Stomach (tissue), 8 donors: ENCODE measurements at regions not wholly inside any gene's neighbourhood (a gene's known extent, or its start where the extent isn't known, plus 50 kb on each side); places are given as distances from the start of the nearest gene placed in this dataset.

ENCODE experiments used
- DNase-seq, 2 donors: peaks; one replicate each; pipeline versions ENCODE4 v3.0.0 to v3.0.0-alpha.2; 2013 to 2019
- H3K27ac ChIP-seq, 5 donors: fragments of 200-600 bp in 4 of 5; sonication (generic) in 4 of 5; one replicate each; pipeline ENCODE4 v1.5.1; 2013 to 2019; ENCODE audit warnings: mild to moderate bottlenecking in 1 of 5, moderate library complexity in 1 of 5
- H3K27me3 ChIP-seq, 3 donors: fragments of 200-600 bp; sonication (generic); one replicate each; pipeline ENCODE4 v1.5.1; 2017 to 2019; ENCODE audit warnings: mixed run types in 1 of 3
- H3K36me3 ChIP-seq, 4 donors: fragments of 200-600 bp; sonication (generic); 1 replicate in 3 of 4; 2 replicates in 1 of 4; pipeline ENCODE4 v1.5.1; 2016 to 2019
- H3K4me1 ChIP-seq, 4 donors: fragments of 200-600 bp; sonication (generic); one replicate each; pipeline ENCODE4 v1.5.1; 2016 to 2019
- H3K4me3 ChIP-seq, 4 donors: fragments of 200-600 bp; sonication (generic) in 3 of 4; one replicate each; pipeline ENCODE4 v1.5.1; 2016 to 2019; ENCODE audit warnings: mild to moderate bottlenecking in 1 of 4
- H3K9me3 ChIP-seq, 4 donors: fragments of 200-600 bp; sonication (generic); one replicate each; pipeline ENCODE4 v1.5.1; 2016 to 2019
- CTCF ChIP-seq, 7 experiments: fragments of 450-650 bp in 4 of 7; fragments of 200-600 bp in 3 of 7; sonication (generic) in 3 of 7; IDR thresholded peaks; one replicate each; pipeline ENCODE4 v1.5.1; 2016 to 2019; ENCODE audit warnings: antibody characterized with exemption in 7 of 7, control low read depth in 2 of 7, mild to moderate bottlenecking in 1 of 7
- EP300 ChIP-seq: sonication (generic); formaldehyde crosslinking; IDR thresholded peaks from one replicate; pipeline ENCODE4 v1.6.1; 2017; ENCODE audit warnings: antibody characterized with exemption
- POLR2A ChIP-seq, 4 donors: fragments of 450-650 bp; IDR thresholded peaks; one replicate each; pipeline ENCODE4 v1.6.1; 2016; ENCODE audit warnings: antibody characterized with exemption in 4 of 4, control low read depth in 2 of 4, mild to moderate bottlenecking in 1 of 4, moderate library complexity in 1 of 4
- POLR2AphosphoS5 ChIP-seq, 3 donors: sonication (generic); formaldehyde crosslinking; IDR thresholded peaks; one replicate each; pipeline ENCODE4 v1.6.1; 2016; ENCODE audit warnings: antibody characterized with exemption in 3 of 3
- WGBS, 5 donors: extraction: QIAGEN DNeasy Blood & Tissue Kit in 3 of 5; methylation state at CpG; one replicate each; pipeline versions ENCODE4 v1.1.5 to v1.1.7; 2013 to 2018; 5-methylcytosine and 5-hydroxymethylcytosine counted together
- intact Hi-C: fragments of 100-400 bp; cut with DNase I; formaldehyde crosslinking; loops from one replicate; pipeline ENCODE4 v1.15.1; 2023; ENCODE audit warnings: low total_unique reads
- donor health status: healthy with polysubstance abuse.
- donor health status: Bipolar disorder and iron deficiency.
- donor health status: healthy.

- Histone ChIP-seq H3K27ac (no peak overlapping the region), H3K4me3 (no peak overlapping the region), H3K36me3 (no peaks in the 10 kb centered on the region), H3K4me1 (no peaks in the 10 kb centered on the region), H3K9me3 (peaks cover 0 to 17% (median 5%) of the 10 kb centered on the region in 4 donors), H3K27me3 (no peaks in the 10 kb centered on the region)
- TF ChIP-seq EP300 (no peak), POLR2A (IDR thresholded peaks at IDR 0.05) (no peak), CTCF (IDR thresholded peaks at IDR 0.05) (no peak), POLR2AphosphoS5 (IDR thresholded peaks at IDR 0.05) (no peak)
- DNase-seq = no peak
- intact Hi-C loops = no loop called here
- WGBS, 5 donors = 61 to 73% (median 62%) methylated on average over 4 of the region's 4 CpGs
These were observed 325.7 kb upstream of the EPHA6 start for GRCh38 chr3:96488708-96489107.

GRCh38 chr3:96491023-96491422 lies 323.4 kb upstream of the EPHA6 start:
- intact Hi-C loops = no loop called here
- TF ChIP-seq POLR2A (IDR thresholded peaks at IDR 0.05) (no peak), POLR2AphosphoS5 (IDR thresholded peaks at IDR 0.05) (no peak), CTCF (IDR thresholded peaks at IDR 0.05) (no peak), EP300 (no peak)

GRCh38 chr3:96491868-96492267 lies 322.5 kb upstream of the EPHA6 start:
- no peak overlapping the region for H3K4me3 ChIP-seq
- H3K27ac ChIP-seq = no peak overlapping the region
- H3K27me3 ChIP-seq = no peaks in the 10 kb centered on the region
- no peaks in the 10 kb centered on the region for H3K4me1 ChIP-seq
- H3K36me3 ChIP-seq = no peaks in the 10 kb centered on the region
- H3K9me3 ChIP-seq = peaks cover 0 to 28% (median 9%) of the 10 kb centered on the region in 4 donors
- TF ChIP-seq CTCF (IDR thresholded peaks at IDR 0.05) (no peak), POLR2AphosphoS5 (IDR thresholded peaks at IDR 0.05) (no peak), EP300 (no peak), POLR2A (IDR thresholded peaks at IDR 0.05) (no peak)
- no peak for DNase-seq
- intact Hi-C loops = no loop called here

More at GRCh38 chr3:96491023-96491422, 323.4 kb upstream of the EPHA6 start:
- Histone ChIP-seq H3K36me3 (no peaks in the 10 kb centered on the region), H3K4me1 (no peaks in the 10 kb centered on the region), H3K27ac (no peak overlapping the region), H3K27me3 (no peaks in the 10 kb centered on the region), H3K4me3 (no peak overlapping the region), H3K9me3 (peaks cover 0 to 28% (median 9%) of the 10 kb centered on the region in 4 donors)
- no peak for DNase-seq

GRCh38 chr3:96510334-96510733 lies 304.1 kb upstream of the EPHA6 start:
- no peak for DNase-seq
- Histone ChIP-seq H3K4me1 (no peaks in the 10 kb centered on the region), H3K9me3 (peaks cover 0 to 9% (median 1%) of the 10 kb centered on the region in 4 donors), H3K4me3 (no peak overlapping the region), H3K27me3 (no peaks in the 10 kb centered on the region), H3K36me3 (no peaks in the 10 kb centered on the region), H3K27ac (no peak overlapping the region)
- WGBS, 5 donors = 80 to 88% (median 84%) methylated on average over 7 of the region's 7 CpGs
- TF ChIP-seq POLR2A (IDR thresholded peaks at IDR 0.05) = no peak
- no peak for TF ChIP-seq CTCF (IDR thresholded peaks at IDR 0.05)
- no peak for TF ChIP-seq POLR2AphosphoS5 (IDR thresholded peaks at IDR 0.05)
- TF ChIP-seq EP300 = no peak
- intact Hi-C loops = no loop called here
